ENCODE measurements at regions not wholly inside any gene's neighbourhood (a gene's known extent, or its start where the extent isn't known, plus 50 kb on each side); places are given as distances from the start of the nearest gene placed in this dataset.
A peak's percentile ranks its signal among the peaks of the same experiment; 100 is the strongest.
"Not testable (repeated sequence)": the region's sequence is repeated elsewhere in the genome, so short reads cannot be mapped to it uniquely, and the experiment has no call there.

DNA sequence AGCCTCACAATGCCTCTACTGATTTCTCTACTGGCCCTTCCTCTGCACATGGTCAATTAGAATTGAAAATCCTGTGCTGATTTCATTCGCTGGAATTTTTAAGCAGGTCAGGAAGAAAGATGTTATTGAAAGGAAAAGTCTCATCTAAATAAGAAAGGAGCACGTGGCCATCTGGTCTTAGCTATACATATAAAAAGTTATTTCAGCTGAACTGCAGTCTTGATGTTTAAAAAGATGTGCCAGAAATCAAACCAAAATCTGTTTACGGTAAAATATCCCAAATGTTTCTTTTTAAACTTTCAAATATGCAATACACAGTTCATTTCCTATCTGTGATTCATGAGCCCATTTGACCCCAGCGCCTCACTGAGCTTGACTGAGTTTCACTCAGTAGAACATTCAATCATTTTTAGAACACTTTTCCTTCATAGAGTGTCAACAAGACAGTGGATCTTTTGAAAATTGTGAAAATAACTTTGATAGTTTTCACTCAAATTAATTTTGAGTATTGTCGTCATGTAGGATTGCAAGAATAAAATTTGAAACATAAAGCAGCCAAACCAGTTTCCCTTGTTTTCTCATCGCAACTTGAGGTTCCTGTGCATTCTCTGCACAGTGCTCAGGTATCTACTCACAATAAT, 293.6 kb downstream of the PTPRC start:
- peak in 4 of 51 donors; percentile 2 to 79 (median 20) for DNase-seq

DNA sequence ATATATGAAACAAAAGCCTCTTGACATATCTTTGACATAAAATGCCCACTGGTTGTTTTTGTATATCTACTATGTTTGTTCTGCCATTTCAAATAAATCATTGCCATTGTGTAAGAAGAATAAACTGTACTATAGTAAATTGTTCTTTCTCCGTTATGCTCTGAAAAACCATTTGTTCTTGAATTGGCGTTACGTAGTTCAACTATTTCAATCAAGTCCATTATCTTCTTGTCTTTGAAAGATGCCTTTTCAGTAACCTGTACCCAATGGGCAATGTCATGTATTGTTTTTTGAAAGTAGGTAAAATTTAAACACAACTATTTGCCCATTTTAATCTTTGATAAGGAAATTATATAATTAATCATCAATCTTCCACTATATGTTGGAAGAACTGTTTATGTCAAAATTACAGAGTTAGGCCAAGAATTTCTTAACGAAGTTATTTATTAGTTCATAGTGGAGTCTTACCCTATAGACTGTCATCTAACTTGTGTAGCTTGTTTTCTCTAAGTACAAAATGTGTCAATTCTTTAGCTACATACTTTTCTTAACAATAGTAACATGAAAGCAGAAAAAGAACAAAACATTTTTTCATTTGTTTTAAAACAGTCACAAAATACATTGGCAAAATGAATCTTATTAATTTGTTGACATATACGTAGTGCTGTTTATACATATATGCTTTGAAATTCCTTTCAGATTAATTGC, 294.8 kb downstream of the PTPRC start:
- peak in 1 of 51 donors; percentile 67 for DNase-seq

DNA sequence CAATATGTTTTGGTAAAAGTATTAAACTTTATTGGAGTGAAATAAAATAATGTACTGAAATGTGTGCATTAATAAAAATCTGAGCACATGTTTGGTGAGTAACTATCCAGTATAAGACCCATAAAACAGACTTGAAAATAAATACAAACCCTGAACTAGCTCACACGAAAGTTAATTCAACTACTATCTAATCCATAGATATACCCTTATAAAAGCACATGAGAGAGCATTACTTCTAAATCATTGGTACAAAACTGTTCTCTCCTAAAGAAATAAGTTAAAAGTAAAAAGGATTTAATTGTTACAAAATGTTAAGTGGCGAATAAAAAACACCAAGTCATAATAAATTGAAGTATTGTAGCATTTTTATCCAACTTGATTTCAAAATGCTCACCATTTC, 295.6 kb downstream of the PTPRC start:
- no peak for DNase-seq

DNA sequence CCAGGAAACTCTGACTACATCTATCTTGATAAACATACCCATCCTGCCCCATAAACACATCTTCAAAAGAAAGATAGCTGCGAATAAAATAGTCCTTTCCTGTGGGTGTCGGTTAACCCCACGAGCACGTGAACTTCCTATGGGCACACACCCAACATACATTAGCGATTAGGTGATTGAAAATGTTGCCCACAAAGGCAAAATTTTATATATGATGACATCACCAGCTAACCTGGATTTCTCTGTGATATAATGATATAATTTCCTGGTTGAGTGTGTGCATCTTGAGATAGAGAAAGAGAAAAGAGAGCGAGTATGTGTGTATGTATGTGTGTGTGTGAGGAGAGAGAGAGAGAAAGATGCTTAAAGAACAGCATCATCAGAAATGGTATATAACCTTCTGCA, 296.1 kb downstream of the PTPRC start:
- peak in 1 of 51 donors; percentile 71 for DNase-seq

DNA sequence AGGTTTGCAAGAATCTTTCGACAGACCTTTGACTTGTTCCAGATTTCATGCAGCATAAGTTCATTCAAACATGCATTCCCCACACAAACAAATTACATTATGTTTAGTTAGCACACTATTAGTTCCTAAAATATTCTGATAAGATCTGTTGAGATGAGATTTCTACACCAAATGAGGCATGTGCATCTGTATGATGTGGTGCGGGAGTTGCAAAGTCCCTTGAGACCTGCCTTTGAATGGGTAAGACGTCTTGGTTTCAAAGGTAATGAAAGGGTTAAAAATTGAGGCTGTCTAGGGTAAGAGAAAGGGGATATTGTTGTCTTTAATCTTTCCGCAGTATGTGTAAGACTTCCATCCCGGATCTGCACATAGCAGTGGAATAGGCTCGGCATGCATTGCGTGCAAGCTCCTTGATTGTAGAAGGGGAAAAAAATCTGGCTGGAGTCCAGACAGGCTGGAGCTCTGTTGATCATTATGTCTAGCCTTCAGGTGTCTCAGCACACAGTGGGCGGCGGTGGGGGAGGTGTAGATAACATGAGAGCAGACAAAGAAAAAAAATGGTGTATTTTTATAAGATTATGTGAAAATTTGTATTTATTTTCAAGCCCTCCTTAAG, 296.6 kb downstream of the PTPRC start:
- DNase-seq: peak in 34 of 51 donors; percentile 1 to 82 (median 32)

DNA sequence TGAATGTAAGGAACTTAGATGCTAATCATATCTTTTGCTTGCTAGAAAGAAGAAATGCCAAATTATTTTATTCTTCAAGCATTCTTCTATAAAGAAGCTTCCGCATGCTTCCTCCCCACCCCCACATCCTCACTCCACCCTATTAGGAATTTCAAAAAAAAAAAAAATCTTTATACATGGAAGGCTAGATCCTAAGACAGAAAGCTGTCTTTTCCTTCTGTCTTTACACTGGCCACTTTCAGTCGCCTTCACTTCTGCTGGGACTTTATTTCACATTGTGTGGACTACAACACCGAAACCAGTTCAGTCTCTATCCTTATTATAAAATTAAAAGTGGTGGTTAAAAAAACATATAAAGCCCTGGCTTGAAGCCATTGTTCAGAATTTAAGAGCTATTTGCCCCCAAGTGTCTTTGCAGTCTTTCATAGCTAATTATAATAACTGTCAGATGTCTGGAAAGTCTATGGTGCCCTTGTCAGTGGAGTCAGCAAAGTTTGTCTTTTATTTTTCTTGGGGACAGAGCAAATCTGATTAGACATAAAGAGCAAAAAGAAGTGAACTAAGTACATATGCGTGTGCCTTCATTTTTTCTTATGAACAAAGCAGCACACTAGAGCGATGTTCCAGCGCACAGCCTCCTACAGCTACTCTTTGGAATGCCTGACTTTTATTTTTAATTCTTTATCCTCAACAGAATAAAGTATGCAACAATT, 297.7 kb downstream of the PTPRC start:
- DNase-seq: peak in 2 of 51 donors; percentile 68 to 76

DNA sequence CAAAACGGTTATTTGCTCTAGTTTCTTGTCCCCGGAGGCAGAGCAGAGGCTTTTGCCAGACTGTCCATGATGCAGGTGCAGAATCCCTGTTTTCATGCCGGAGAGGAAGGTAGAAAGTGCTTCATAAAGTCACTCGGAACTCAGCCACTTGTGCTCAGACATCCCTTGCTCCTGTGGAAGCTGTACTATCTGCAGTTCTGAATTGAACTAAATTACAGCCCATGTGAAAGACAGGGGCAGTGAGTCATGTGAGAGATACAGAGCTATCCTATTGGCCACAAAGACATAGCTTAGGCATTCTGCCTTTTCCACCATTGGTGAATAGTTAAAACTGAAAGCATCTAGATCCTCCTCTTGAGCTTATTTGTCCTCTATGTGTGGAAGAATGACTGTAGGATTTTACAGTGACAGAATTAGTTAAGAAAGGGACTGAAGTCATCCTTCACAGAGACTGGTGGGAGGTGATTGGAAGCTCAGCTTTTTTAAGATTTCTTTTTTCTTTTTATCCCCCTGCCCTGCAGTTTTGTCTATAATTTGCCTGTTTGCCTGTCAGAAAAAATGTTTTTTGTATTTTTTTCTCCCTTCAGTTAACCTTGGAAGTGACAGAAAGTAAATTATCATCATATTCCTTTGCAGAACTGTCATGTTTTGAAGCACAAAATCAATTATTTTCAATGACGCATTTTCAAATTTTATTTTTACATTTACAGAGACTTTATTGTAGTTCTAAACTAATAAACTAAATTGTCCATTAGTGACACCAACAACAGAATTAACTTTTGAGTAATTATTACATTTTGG, 298.6 kb downstream of the PTPRC start:
- peak in 42 of 51 donors; percentile 3 to 93 (median 50) for DNase-seq

DNA sequence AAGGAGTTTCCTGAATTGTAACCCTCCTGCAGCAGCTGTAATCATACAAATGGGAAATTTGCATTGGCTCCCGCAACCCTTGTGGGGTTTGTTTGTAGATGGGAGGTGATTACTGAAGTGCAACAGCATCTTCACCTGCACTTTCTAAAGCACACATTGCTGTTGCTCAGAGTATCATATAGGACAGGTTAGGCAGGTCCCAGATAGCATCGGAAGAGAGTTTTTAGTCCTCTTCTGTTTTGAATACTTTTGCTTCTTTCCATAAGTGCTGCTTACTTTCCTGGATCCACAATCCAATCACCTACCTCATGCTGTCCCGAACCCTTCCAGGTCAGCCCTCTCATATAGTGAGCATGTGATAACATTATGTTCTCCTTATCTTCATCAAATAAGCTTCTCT, 300.4 kb downstream of the PTPRC start:
- no peak for DNase-seq

DNA sequence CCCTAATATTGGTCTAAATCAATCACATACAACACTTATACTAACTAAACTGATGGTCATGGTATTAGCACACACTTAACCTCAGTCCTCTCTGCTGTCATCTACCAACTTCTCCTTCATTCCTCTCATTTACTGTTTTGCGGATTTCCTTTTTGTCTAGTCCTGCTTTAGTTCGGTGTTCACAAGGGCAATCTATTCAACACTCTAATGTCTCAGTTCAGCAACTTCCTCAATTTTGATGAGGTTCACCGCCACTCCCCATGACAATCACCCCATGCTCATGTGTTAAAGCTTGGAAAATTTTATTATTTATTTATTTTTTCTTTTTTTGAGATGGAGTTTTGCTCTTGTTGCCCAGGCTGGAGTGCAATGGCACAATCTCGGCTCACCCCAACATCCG, 301.1 kb downstream of the PTPRC start:
- DNase-seq: no peak

DNA sequence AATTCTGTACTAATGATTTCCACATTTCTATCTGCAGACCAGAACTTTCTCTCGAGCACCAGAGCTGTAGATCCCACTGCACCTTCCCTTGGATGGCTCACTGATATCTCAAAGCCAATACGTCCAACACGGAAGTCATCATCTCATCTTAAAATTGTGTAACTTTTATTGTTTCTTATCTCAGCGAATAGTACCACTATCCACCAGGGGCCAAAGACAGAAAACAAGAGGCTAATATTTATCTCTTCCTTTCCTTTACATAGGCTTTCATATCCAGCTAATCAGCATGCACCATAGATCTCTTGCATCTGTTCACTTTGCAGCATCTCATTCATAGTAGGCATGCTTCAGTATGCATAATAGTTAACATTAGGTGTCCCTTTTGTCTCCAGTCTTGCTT, 303.6 kb downstream of the PTPRC start:
- DNase-seq: no peak

DNA sequence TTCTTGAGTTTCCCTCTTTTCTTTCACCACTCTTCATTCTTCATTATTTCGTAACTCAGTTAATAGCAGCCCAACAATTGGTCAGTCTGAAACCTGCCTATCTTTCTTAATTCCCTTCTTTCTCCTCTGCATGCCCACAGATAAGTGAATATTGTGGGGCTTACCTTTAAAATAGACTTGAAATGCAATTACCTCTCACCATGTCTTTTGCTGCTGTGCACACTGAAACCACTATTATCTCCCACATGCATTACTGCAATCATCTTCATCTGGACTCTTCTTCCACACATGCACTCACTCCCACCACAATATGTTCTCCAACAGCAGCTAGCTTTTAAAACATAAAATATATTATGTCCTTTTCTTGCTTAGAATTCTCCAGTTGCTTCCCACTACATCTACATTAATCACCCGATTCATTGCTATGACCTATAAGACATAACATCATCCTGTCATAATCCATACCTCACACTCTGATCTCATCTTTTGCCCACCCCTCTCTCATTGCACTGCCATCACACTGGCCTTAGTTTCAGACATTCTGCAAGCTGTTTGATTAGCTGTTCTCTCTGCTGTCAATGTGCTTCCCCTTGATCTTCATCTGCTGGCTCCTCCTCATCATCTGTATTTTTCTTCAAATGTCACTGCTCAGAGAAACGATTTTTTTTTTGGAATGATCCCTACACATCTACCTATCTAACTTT, 304.8 kb downstream of the PTPRC start:
- no peak for DNase-seq

DNA sequence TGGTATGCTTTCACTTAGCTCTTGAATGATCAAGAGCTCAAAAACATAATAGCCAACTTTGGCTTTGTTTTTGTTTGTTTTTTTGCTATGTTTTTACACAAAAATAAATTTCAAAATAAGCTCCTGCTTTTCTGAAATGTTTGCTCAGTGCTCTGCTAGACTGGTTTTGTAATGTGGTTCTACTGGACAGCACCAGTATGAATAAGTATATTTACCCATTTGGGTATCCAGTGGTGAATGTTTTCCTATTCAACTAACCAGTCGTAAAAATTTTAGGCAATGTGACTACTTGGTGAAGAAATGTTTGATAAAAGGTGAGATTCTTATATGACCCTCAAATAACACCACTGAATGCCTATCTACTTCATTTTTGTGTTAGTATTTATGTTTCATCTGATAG, 308.6 kb downstream of the PTPRC start:
- DNase-seq: no peak

DNA sequence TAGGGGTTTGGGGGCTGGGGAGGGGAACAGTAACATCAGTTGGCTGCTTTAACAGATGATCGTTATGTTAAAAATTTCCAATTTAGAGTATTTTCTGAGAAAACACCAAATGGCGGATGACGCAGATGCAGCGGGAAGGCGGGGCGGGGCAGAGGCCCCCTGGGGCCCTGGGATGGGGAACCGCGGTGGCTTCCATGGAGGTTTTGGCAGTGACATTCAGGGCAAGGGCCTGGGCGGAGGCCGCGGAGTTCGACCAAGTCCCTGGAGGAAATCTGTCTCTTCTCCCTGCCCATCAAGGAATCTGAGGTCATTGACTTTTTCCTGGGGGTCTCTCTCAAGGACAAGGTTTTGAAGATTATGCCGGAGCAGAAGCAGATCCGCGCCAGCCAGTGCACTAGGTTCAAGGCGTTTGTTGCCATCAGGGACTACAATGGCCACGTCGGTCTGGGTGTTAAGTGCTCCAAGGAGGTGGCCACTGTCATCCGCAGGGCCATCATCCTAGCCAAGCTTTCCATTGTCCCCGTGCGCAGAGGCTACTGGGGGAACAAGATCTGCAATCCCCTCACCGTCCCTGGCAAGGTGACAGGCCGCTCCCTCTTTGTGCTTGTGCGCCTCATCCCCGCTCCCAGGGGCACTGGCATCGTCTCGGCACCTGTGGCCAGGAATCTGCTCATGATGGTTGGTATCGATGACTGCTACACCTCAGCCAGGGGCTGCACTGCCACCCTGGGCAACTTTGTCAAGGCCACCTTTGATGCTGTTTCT, 310.2 kb downstream of the PTPRC start:
- DNase-seq: no peak

DNA sequence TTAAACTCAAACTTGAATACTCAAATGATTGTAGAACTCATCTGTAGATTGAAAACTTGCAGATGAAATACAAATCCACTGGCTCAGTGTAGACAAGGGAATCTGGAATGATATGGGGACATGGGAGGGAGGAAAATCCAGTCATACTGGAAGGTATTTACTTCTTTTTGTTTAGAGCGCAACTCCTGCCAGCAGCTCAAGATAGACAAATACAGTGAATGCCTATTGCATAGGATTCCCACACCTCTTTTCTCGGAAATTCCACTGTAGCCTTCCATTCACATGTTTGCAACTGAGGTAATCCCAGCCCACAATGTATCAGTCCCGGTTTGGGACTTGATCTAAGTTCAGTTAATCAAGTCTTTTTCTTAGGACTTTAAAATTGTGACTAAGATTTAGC, 311.2 kb downstream of the PTPRC start:
- no peak for DNase-seq

DNA sequence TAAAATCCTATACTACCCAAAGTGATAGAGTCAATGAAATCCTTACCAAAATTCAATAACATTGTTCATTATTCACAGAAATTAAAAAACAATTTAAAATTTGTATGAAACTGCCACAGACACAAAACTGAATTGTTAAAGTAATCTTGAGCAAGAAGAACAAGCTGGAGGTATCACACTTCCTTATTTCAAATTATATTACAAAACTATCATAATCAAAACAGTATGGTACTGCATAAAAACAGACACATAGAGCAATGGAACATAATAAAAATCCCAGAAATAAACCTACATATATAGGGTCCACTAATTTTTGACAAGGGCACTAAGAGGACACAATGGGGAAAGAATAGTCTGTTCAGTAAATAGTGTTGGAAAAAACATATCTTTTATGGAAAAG, 316.2 kb downstream of the PTPRC start:
- no peak for DNase-seq

DNA sequence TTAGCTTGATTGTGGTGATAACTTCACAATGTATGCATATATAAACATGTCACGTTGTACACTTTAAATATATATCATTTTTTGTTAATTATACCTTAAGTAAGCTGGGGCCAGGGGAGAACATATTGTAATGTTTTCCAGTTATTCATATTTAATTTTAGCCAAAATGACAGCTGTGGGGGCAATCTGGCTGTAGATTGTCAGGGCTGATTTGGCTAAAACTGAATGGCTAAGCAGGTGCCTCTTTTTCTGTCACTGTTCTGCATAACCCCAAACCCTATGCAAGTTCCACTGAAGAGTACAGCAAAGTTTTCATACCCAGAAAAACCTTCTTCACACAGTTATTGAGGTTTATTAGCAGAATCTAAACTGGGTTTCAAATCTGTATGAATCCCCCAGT, 318.2 kb downstream of the PTPRC start:
- no peak for DNase-seq

DNA sequence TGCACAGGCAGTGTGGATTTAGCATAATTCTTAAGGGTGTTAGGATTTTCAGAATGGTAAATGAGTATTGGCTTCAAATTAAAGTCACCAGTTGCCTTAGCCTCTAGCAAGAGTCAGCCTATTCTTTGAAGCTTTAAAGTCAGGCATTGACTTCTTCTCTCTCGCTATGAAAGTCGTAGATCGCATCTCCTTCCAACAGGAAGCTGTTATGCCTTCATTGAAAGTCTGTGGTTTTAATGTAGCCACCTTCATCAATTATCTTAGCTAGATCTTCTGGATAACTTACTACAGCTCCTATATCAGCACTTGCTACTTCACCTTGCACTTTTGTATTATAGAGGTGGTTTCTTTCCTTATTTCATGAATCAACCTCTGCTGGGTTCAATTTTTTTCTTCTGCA, 320.2 kb downstream of the PTPRC start:
- no peak for DNase-seq

DNA sequence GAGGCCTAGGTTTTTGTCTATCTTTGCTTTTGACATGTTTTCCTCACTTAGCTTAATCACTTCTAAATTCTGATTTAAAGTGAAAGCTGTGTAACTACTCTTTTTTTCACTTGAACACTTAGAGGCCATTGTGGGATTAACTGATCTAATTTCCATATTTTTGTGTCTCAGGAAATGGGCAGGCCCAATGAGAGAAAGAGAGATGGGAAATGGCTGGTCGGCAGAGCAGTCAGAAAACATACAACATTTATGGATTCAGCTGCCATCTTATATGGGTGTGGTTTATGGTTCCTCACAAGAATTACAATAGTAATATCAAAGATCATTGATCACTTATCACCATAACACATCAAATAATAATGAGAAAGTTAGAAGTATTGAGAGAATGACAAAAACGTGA, 320.8 kb downstream of the PTPRC start:
- no peak for DNase-seq

DNA sequence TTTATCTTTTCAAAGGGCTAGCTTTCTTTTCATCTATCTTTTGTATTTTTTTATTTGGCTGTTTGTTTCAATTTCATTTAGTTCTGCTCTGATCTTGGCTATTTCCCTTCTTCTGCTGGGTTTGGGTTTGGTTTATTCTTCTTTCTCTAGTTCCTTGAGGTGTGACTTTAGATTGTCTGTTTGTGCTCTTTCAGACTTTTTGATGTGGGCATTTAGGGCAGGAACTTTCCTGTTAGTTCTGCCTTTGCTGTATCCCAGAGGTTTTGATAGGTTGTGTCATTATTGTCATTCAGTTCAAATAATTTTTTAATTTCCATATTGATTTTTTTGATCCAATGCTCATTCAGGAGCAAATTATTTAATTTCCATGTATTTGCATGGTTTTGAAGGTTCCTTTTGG, 325.0 kb downstream of the PTPRC start:
- DNase-seq: not testable (repeated sequence)

DNA sequence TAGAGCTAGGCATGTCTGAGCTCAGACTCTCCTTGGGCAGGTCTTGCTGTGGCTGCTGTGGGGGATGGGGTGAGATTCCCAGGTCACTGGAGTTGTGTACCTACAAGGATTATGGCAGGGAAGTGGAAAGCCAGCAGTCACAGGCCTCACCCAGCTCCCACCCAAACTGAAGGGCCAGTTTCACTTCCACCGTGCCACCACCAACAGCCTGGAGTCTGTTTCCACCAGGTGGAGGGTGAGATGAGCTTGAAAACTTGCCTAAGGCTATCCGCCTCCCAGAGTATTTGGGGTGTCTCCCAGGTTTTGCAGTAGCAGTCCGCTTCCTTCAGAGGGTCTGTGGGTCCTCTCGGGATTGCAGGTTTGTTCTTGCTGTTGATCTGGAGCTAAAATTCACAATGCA, 327.7 kb downstream of the PTPRC start:
- no peak for DNase-seq
